Stimulated activated CD8-positive, alpha-beta memory T cell treated with anti-CD3 and anti-CD28 coated beads, Interleukin-7, amount 100 ng/mL, for 4 hours (primary cell): ENCODE measurements at regions not wholly inside any gene's neighbourhood (a gene's known extent, or its start where the extent isn't known, plus 50 kb on each side); places are given as distances from the start of the nearest gene placed in this dataset.

ENCODE experiments used
- DNase-seq, 2 donors: peaks; one replicate each; pipeline ENCODE4 v3.0.0-alpha.2; 2020; ENCODE audit warnings: low read depth in 2 of 2

GRCh38 chr2:147649286-147649685 is 195.5 kb upstream of the ACVR2A start:
- DNase-seq: no peak

- DNase-seq: no peak
Observed at GRCh38 chr2:147648471-147648870, 196.4 kb upstream of the ACVR2A start.

- DNase-seq: no peak
Observed at GRCh38 chr2:147647816-147648215, 197.0 kb upstream of the ACVR2A start.

- no peak for DNase-seq
Observed at GRCh38 chr2:147646818-147647468, 197.9 kb upstream of the ACVR2A start.

GRCh38 chr2:147644491-147644890 is 200.3 kb upstream of the ACVR2A start:
- DNase-seq: no peak

- DNase-seq: no peak
Observed at GRCh38 chr2:147642765-147643164, 202.1 kb upstream of the ACVR2A start.

GRCh38 chr2:147641651-147642050 is 203.2 kb upstream of the ACVR2A start:
- no peak for DNase-seq

- DNase-seq: no peak
Observed at GRCh38 chr2:147639891-147640290, 204.9 kb upstream of the ACVR2A start.

- no peak for DNase-seq
Observed at GRCh38 chr2:147639386-147639785, 205.4 kb upstream of the ACVR2A start.

GRCh38 chr2:147636886-147637285 is 207.9 kb upstream of the ACVR2A start:
- DNase-seq: no peak

GRCh38 chr2:147636238-147636882 is 208.5 kb upstream of the ACVR2A start:
- no peak for DNase-seq

GRCh38 chr2:147634826-147635225 is 210.0 kb upstream of the ACVR2A start:
- no peak for DNase-seq

GRCh38 chr2:147632198-147632597 is 212.6 kb upstream of the ACVR2A start:
- DNase-seq: no peak

- DNase-seq: no peak
Observed at GRCh38 chr2:147631294-147631693, 213.5 kb upstream of the ACVR2A start.

GRCh38 chr2:147630585-147630984 is 214.2 kb upstream of the ACVR2A start:
- no peak for DNase-seq

- no peak for DNase-seq
Observed at GRCh38 chr2:147628971-147629421, 215.8 kb upstream of the ACVR2A start.

GRCh38 chr2:147623328-147623727 is 221.5 kb upstream of the ACVR2A start:
- DNase-seq: no peak

GRCh38 chr2:147621656-147622197 is 223.1 kb upstream of the ACVR2A start:
- no peak for DNase-seq

- DNase-seq: no peak
Observed at GRCh38 chr2:147619808-147620207, 225.0 kb upstream of the ACVR2A start.

- no peak for DNase-seq
Observed at GRCh38 chr2:147615726-147616125, 229.1 kb upstream of the ACVR2A start.

GRCh38 chr2:147614979-147615470 is 229.8 kb upstream of the ACVR2A start:
- no peak for DNase-seq

GRCh38 chr2:147614471-147614870 is 230.4 kb upstream of the ACVR2A start:
- DNase-seq: no peak

- no peak for DNase-seq
Observed at GRCh38 chr2:147610496-147611040, 234.3 kb upstream of the ACVR2A start.
